ENCODE measurements at regions not wholly inside any gene's neighbourhood (a gene's known extent, or its start where the extent isn't known, plus 50 kb on each side); places are given as distances from the start of the nearest gene placed in this dataset.

GRCh38 chr16:6545329-6545728, 787.3 kb upstream of the RBFOX1 start:
- TF ChIP-seq EZH2 (IDR thresholded peaks at IDR 0.05; ENCODE audit: insufficient read depth, poor library complexity, severe bottlenecking), result no peak
- no peak for TF ChIP-seq EZH2phosphoT487 (IDR thresholded peaks at IDR 0.05; ENCODE audit: insufficient read depth, low read depth)

Data from GM23248 (cell line).